ENCODE measurements at regions not wholly inside any gene's neighbourhood (a gene's known extent, or its start where the extent isn't known, plus 50 kb on each side); places are given as distances from the start of the nearest gene placed in this dataset.
A peak's percentile ranks its signal among the peaks of the same experiment; 100 is the strongest.
"Not testable (repeated sequence)": the region's sequence is repeated elsewhere in the genome, so short reads cannot be mapped to it uniquely, and the experiment has no call there.

DNA sequence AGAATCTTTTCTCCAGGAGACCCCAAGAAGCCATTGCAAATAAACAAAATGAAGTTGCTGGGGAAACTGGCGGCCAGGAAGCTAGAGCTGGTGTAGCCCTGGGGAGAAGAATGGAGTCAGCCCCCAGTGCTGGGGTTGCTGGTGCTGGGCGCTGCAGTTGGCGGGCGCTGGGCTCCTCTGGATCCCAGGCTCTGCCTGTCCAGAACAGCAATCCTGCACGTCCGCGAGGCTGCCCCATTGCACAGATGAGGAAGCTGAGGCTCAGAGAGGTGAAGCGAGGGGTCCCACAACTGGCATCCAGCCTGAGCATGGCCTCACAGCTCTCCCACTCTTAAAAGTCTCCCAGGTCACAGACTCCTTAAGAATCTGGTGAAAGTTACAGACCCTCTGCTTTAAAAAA is 161.1 kb downstream of the OR4M2 start:
- DNase-seq (ENCODE audit: low read depth), result no peak

DNA sequence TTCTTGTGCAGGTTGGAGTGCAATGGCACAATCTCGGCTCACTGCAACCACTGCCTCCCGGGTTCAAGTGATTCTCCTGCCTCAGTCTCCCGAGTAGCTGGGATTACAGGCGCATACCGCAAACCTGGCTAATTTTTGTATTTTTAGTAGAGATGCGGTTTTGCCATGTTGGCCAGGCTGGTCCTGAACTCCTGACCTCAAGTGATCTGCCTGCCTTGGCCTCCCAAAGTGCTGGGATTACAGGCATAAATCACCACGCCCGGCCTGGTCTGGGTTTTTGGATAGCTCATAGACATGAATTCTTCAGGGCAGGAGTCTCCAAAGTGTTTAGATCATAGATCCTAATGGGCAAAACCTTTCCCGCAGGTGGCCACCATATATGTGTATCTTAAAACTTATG is 162.0 kb downstream of the OR4M2 start:
- DNase-seq (ENCODE audit: low read depth), result not testable (repeated sequence)

- no peak for DNase-seq (ENCODE audit: low read depth)
These were observed 163.3 kb downstream of the OR4M2 start for GRCh38 chr15:22243440-22244130.

DNA sequence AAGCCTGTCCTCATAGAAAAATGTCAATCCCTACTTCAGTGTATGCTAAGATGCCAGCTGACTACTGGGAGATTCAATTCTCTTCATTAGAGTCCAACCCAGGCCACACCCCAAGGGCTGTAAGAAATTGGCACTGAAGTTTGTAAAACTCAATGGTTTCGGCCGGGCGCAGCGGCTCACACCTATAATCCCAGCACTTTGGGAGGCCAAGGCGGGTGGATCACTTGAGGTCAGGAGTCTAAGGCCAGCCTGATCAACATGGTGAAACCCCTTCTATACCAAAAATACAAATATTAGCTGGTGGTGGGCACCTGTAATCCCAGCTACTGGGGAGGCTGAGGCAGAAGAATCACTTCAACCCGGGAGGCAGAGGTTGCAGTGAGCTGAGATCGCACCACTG is 169.2 kb downstream of the OR4M2 start:
- not testable (repeated sequence) for DNase-seq (ENCODE audit: low read depth)

DNA sequence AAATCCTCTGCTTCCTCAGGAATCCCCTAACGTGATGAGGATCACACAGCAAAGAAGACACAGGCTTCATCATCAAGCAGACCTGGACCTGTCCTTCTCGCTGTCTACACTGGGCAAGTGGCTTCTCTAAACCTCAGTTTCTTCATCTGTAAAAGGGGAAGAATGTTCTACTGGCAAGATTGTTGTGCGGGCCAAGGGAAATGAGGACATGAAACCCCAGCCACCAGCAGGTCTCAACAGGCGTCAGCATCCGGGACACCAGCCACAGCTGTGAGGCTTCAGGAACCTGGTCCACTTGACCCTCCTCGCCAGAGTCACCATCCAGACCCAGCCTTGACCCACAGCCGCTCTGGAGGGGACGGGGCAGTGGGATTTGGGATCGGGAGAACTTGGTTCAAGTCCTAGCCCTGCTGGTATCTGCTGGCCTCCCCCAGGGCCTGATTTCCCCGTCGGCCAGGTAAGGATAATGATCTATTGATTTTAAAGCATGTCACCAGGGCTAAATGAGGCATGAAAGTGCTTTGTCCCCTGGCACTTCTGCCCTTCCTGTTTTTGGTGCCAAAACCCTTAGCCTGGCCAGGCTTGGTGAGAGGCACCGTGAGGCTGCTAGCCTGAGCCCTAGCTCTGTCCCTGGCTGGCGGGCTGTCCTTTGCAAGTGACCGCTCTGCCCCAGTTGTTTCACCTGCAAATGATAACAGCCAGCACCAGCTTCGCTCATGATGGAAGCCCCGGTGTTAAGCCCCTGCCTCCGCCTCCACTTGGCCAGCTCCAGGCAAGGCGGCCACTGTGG is 170.4 kb downstream of the OR4M2 start:
- DNase-seq (ENCODE audit: low read depth), result not testable (repeated sequence)

DNA sequence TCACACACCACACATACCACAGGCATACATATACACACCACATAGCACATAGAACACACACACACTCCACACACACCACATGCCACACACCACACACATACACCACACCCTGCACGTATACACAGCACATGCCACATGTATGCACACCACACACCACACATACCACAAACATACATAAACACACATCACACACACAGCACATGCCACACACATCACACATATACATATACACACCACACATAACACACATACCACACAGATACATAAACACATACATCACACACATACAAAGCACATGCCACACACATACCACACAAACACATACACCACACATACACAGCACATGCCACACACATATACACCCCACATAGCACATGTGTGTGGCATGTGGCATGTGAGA is 171.1 kb downstream of the OR4M2 start:
- DNase-seq (ENCODE audit: low read depth), result no peak

GRCh38 chr15:22252047-22252446 is 171.7 kb downstream of the OR4M2 start:
- not testable (repeated sequence) for DNase-seq (ENCODE audit: low read depth)

DNA sequence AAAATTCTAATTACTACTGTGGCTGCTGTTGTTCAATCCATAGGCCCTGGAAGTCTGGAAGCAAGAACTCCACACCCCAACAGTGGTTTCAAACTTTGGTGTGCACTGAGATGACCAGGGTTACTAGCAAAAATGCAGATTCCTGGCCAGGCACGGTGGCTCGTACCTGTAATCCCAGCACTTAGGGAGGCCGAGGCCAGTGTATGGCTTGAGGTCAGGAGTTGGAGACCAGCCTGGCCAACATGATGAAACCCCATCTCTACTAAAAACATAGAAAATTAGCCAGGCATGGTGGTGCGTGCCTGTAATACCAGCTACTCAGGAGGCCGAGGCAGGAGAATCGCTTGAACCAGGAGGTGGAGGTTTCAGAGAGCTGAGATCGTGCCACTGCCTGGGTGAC is 172.2 kb downstream of the OR4M2 start:
- DNase-seq (ENCODE audit: low read depth), result not testable (repeated sequence)

DNA sequence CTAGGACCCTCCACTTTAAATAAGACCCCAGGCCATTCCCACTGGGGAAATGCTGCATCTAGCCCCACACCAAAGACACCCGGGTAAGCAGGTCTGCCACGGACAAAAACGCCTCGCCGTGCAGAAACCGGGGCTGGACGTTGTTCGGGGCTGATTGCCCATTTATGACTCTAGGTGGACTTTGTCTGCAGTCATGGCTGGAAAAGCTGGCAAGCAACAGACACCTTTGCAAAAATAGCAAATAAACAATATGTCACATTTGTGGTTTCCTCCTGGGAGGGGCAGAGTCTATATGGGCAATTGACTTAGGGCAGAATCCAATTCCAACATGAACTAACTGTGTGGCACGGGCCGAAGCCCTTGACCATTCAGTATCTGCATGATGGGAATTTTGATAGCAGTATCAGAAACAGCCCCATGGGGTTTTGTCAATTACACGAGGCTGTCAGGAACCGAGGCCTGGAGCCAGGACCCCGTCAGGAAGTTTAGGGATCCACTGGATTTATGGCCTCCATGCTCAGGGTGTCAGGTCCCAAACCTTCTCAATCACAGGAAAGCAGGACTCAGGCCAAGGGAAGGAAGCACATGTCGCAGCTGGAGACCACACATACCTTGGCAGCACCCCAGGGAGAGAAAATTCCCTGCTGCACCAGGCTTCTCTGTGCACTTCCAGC is 172.8 kb downstream of the OR4M2 start:
- not testable (repeated sequence) for DNase-seq (ENCODE audit: low read depth)

GRCh38 chr15:22253676-22254408 is 173.5 kb downstream of the OR4M2 start:
- no peak for DNase-seq (ENCODE audit: low read depth)

DNA sequence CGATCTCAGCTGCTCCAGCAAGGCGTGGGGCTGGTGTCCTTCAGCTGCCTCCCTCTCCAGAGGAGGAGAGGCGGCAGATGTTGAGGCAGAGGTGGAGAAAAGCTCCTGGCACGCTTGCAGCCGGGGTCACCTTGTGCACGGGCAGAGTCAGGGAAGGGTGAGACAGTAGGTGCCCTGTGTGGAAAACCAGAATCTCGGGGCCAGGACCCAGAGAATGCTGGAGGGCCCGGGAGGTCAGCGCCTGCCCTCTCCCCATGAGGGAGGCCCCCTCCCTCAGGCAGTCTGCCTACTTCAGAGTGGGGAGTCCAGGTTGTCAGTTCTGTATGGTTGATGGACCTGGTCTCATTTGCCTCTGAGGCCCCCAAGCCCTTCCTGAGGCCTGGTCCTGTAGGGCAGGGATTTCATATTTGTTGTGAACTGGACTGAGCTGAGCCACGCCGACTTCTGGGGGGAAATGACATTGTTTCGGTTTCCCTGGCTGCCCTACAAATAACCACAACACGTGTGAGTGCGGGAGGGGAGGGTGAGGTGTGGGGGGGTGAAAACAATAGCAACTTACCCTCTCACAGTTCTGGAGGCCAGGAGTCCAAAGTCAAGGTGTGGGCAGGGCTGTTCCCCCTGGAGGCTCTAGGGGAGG is 174.2 kb downstream of the OR4M2 start:
- not testable (repeated sequence) for DNase-seq (ENCODE audit: low read depth)

DNA sequence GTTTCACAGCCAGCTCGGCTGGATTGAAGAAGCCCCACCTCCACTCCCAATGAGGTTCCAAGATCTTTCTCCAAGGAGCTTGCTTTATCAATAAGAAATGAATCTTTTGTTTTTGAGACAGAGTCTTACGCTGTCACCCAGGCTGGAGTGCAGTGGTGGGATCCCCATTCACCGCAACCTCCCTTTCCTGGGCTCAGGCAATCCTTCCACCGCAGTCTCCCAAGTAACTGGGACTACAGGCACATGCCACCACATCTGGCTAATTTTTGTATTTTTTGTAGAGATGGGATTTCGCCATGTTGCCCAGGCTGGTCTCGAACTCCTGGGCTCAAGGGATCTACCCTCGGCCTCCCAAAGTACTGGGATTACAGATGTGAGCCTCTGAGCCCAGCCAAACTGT is 175.3 kb downstream of the OR4M2 start:
- not testable (repeated sequence) for DNase-seq (ENCODE audit: low read depth)

- not testable (repeated sequence) for DNase-seq (ENCODE audit: low read depth)
These were observed 176.2 kb downstream of the OR4M2 start for GRCh38 chr15:22256389-22257046.

- peak; percentile 35 for DNase-seq (ENCODE audit: low read depth)
These were observed 177.0 kb downstream of the OR4M2 start for GRCh38 chr15:22257047-22258008.

GRCh38 chr15:22258009-22258397 is 177.7 kb downstream of the OR4M2 start:
- DNase-seq (ENCODE audit: low read depth), result no peak

DNA sequence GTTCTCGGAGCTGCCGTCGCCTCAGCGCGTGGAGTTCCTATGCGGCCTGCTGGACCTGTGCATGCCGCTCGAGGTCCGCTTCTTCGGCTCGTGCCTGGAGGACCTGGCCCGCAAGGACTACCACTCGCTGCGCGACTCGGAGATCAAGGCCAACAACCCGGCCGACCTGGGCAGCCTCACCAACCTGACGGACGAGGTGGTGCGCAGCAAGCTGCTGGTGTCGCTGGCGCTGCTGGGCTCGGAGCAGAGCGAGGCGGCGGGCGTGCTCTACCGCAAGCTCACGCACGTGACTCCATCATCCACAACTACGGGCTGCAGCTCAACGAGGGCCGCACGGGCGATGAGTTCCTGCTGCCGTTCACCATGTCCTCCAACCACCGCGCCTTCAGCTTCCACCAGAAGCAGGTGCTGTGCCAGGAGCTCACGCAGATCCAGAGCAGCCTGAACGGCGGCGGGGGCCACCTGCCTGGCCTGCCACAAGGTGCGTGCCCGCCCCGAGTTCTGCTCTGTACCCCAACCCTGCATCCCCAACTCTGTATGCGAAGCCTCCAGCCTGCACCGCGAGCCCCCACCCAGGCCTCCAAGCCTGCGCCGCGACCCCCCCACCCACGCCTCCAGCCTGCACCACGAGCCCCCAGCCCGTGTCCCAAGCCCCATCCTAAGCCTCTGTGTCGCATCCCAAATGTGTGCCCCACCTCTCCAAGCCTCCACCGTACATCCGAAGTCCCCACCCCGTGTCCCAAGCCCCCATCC is 178.2 kb downstream of the OR4M2 start:
- no peak for DNase-seq (ENCODE audit: low read depth)

- not testable (repeated sequence) for DNase-seq (ENCODE audit: low read depth)
These were observed 178.9 kb downstream of the OR4M2 start for GRCh38 chr15:22259151-22259750.

GRCh38 chr15:22259881-22260421 is 179.6 kb downstream of the OR4M2 start:
- DNase-seq (ENCODE audit: low read depth), result no peak

DNA sequence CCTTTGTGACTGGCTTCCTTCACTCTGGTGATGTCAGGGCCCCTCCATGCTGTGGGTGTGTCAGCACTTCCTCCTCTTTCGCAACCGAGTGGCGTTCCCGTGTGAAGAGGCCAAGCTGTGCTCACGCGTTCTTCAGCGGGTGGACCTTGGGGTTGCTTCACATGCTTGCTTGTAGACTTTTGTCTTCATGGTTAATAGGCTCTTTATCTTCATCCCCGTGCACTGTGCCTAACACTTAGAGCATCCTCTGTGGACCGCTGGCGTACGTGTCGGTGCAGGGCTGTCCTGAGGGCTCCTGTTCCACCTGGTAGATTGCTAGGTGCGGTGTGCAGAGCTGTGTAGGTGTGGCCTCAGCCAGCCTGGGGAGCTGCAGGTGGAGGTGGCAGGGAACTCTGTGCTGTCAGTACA is 182.3 kb downstream of the OR4M2 start:
- DNase-seq (ENCODE audit: low read depth), result no peak

Measured in stromal cell of bone marrow (primary cell).